A673 (cell line): ENCODE measurements at regions not wholly inside any gene's neighbourhood (a gene's known extent, or its start where the extent isn't known, plus 50 kb on each side); places are given as distances from the start of the nearest gene placed in this dataset.

Source experiments
- BruUV-seq: library from RNA; stranded (reverse); fragments of 400-500 nt; replicated peaks from 2 replicates; lab custom pipeline; 2021; lab: Mats Ljungman, UMichigan
- CTCF ChIA-PET: fragments of 300-600 bp; sonication (Branson Sonifier 250); formaldehyde crosslinking; loops from one replicate; lab custom pipeline; 2022; ENCODE audit warnings: antibody characterized with exemption; lab: Charles Lee
- POLR2A ChIA-PET: fragments of 300-600 bp; sonication (Branson Sonifier 250); formaldehyde crosslinking; loops from one replicate; lab custom pipeline; 2022; ENCODE audit warnings: antibody characterized with exemption; ENCODE audit not compliant: low non-redundant PET; lab: Charles Lee
- DNase-seq: peaks from one replicate; pipeline ENCODE4 v3.0.0-alpha.2; 2015; ENCODE audit warnings: low spot score
- H3K27ac ChIP-seq: fragments of 200-600 bp; sonication (generic); 2 replicates; pipeline ENCODE4 v1.5.1; 2016; ENCODE audit warnings: mixed run types, low read depth, mild to moderate bottlenecking, mixed read lengths, antibody characterized with exemption, low read length; ENCODE audit not compliant: poor library complexity, severe bottlenecking
- H3K27me3 ChIP-seq: fragments of 200-600 bp; sonication (generic); replicated peaks from 2 replicates; pipeline ENCODE4 v1.6.1; 2017; ENCODE audit warnings: mixed run types, low read depth, mild to moderate bottlenecking, mixed read lengths, antibody characterized with exemption, low read length; ENCODE audit not compliant: insufficient read depth, poor library complexity
- H3K36me3 ChIP-seq: fragments of 200-600 bp; sonication (generic); 2 replicates; pipeline ENCODE4 v1.6.1; 2016; ENCODE audit warnings: mixed run types, mild to moderate bottlenecking, mixed read lengths, antibody characterized with exemption, low read length; ENCODE audit not compliant: insufficient read depth, poor library complexity, severe bottlenecking
- H3K4me1 ChIP-seq: fragments of 200-600 bp; sonication (generic); 2 replicates; pipeline ENCODE4 v1.6.1; 2017; ENCODE audit warnings: mixed run types, mild to moderate bottlenecking, mixed read lengths, antibody characterized with exemption, low read length; ENCODE audit not compliant: insufficient read depth, poor library complexity, severe bottlenecking
- H3K4me3 ChIP-seq: fragments of 200-600 bp; sonication (generic); 2 replicates; pipeline ENCODE4 v1.5.1; 2016; ENCODE audit warnings: low read depth, mixed run types, mild to moderate bottlenecking, mixed read lengths, low read length; ENCODE audit not compliant: poor library complexity, severe bottlenecking
- H3K9me3 ChIP-seq: fragments of 200-600 bp; sonication (generic); 2 replicates; pipeline ENCODE4 v1.6.1; 2016; ENCODE audit warnings: mixed run types, low read depth, mild to moderate bottlenecking, mixed read lengths, antibody characterized with exemption, low read length; ENCODE audit not compliant: poor library complexity, severe bottlenecking
- CTCF ChIP-seq: fragments of 300-800, 200-600 bp; sonication (generic); conservative IDR thresholded peaks from 2 replicates; pipeline ENCODE4 v1.5.1; 2017; ENCODE audit warnings: low read depth, mild to moderate bottlenecking, antibody characterized with exemption, low read length, moderate library complexity, mixed read lengths
- EZH2 ChIP-seq: fragments of 200-600 bp; sonication (generic); IDR thresholded peaks from 2 replicates; pipeline ENCODE4 v1.6.1; 2017; ENCODE audit warnings: borderline replicate concordance, low read depth, mild to moderate bottlenecking, mixed read lengths, antibody characterized with exemption, low read length; ENCODE audit not compliant: poor library complexity, severe bottlenecking
- intact Hi-C: fragments of 100-400 bp; cut with micrococcal nuclease; formaldehyde crosslinking; loops from one replicate; pipeline ENCODE4 v1.10.0; 2022; ENCODE audit not compliant: unreplicated experiment

DNA sequence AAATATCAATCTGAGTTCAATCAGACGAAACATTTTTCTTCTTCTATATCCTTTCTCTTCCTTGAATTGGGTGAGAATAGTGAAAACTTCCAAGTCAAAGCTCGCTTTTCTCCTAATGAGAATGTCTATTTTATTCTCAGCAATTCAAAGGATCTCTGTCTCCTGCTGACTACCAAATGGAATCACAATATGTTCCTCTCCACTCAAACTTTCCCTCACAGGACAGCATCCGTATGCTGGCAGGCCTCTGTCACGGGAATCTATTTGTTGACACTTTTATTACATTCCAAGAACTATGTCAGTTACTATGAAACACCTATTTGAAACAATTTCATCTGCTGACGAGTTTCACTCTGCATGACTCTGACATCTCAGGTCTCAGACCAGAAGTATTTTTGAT, 1196.6 kb downstream of the CDH11 start:
- no peak overlapping the region for H3K27ac ChIP-seq
- BruUV-seq, result no TSS peak
- no peak for TF ChIP-seq CTCF
- TF ChIP-seq EZH2, result no peak
- ChIA-PET CTCF (no interaction called here), POLR2A (no interaction called here)
- DNase-seq, result no peak
- intact Hi-C loops, result no loop called here
- H3K27me3 ChIP-seq, result no peaks in the 10 kb centered on the region
- H3K36me3 ChIP-seq, result no peaks in the 10 kb centered on the region
- H3K9me3 ChIP-seq, result no peaks in the 10 kb centered on the region
- no peaks in the 10 kb centered on the region for H3K4me1 ChIP-seq
- no peak overlapping the region for H3K4me3 ChIP-seq

GRCh38 chr16:63922560-63922959, 1199.3 kb downstream of the CDH11 start:
- no peaks in the 10 kb centered on the region for H3K36me3 ChIP-seq
- no peaks in the 10 kb centered on the region for H3K27me3 ChIP-seq
- no peak overlapping the region for H3K27ac ChIP-seq
- intact Hi-C loops, result no loop called here
- no peak for TF ChIP-seq EZH2
- no peak for TF ChIP-seq CTCF
- ChIA-PET CTCF (no interaction called here), POLR2A (no interaction called here)
- DNase-seq, result no peak
- H3K9me3 ChIP-seq, result peaks cover 3% of the 10 kb centered on the region
- no TSS peak for BruUV-seq
- H3K4me3 ChIP-seq, result no peak overlapping the region
- no peaks in the 10 kb centered on the region for H3K4me1 ChIP-seq

GRCh38 chr16:63921737-63922295, 1200.0 kb downstream of the CDH11 start:
- H3K27me3 ChIP-seq, result no peaks in the 10 kb centered on the region
- no peak overlapping the region for H3K4me3 ChIP-seq
- no peaks in the 10 kb centered on the region for H3K4me1 ChIP-seq
- no peak for DNase-seq
- ChIA-PET CTCF (no interaction called here), POLR2A (no interaction called here)
- BruUV-seq, result no TSS peak
- peaks cover 3% of the 10 kb centered on the region for H3K9me3 ChIP-seq
- H3K27ac ChIP-seq, result no peak overlapping the region
- H3K36me3 ChIP-seq, result no peaks in the 10 kb centered on the region
- intact Hi-C loops, result no loop called here
- TF ChIP-seq EZH2 (no peak), CTCF (no peak)
